ENCODE measurements at regions not wholly inside any gene's neighbourhood (a gene's known extent, or its start where the extent isn't known, plus 50 kb on each side); places are given as distances from the start of the nearest gene placed in this dataset.

GRCh38 chr3:59545374-59545773 lies 495.5 kb upstream of the CFAP20DC start:
- DNase-seq (ENCODE audit: low spot score) = no peak

GRCh38 chr3:59542276-59542675 lies 492.5 kb upstream of the CFAP20DC start:
- DNase-seq (ENCODE audit: low spot score) = no peak

GRCh38 chr3:59540696-59541095 lies 490.9 kb upstream of the CFAP20DC start:
- DNase-seq (ENCODE audit: low spot score) = no peak

- no peak for DNase-seq (ENCODE audit: low spot score)
These were observed 490.4 kb upstream of the CFAP20DC start for GRCh38 chr3:59540241-59540640.

- no peak for DNase-seq (ENCODE audit: low spot score)
These were observed 489.1 kb upstream of the CFAP20DC start for GRCh38 chr3:59538753-59539432.

- DNase-seq (ENCODE audit: low spot score) = peak; percentile 60
These were observed 486.0 kb upstream of the CFAP20DC start for GRCh38 chr3:59535791-59536221.

GRCh38 chr3:59531994-59532393 lies 482.2 kb upstream of the CFAP20DC start:
- DNase-seq (ENCODE audit: low spot score) = no peak

- no peak for DNase-seq (ENCODE audit: low spot score)
These were observed 481.4 kb upstream of the CFAP20DC start for GRCh38 chr3:59531066-59531745.

GRCh38 chr3:59528251-59528650 lies 478.4 kb upstream of the CFAP20DC start:
- no peak for DNase-seq (ENCODE audit: low spot score)

GRCh38 chr3:59527493-59527892 lies 477.7 kb upstream of the CFAP20DC start:
- DNase-seq (ENCODE audit: low spot score) = no peak

GRCh38 chr3:59526999-59527398 lies 477.2 kb upstream of the CFAP20DC start:
- DNase-seq (ENCODE audit: low spot score) = no peak

- DNase-seq (ENCODE audit: low spot score) = no peak
These were observed 472.7 kb upstream of the CFAP20DC start for GRCh38 chr3:59522550-59522949.

GRCh38 chr3:59519094-59519493 lies 469.3 kb upstream of the CFAP20DC start:
- DNase-seq (ENCODE audit: low spot score) = no peak

- DNase-seq (ENCODE audit: low spot score) = no peak
These were observed 468.6 kb upstream of the CFAP20DC start for GRCh38 chr3:59518283-59519055.

GRCh38 chr3:59517388-59517787 lies 467.6 kb upstream of the CFAP20DC start:
- DNase-seq (ENCODE audit: low spot score) = no peak

- no peak for DNase-seq (ENCODE audit: low spot score)
These were observed 466.1 kb upstream of the CFAP20DC start for GRCh38 chr3:59515966-59516365.

- DNase-seq (ENCODE audit: low spot score) = no peak
These were observed 465.1 kb upstream of the CFAP20DC start for GRCh38 chr3:59514865-59515482.

GRCh38 chr3:59513570-59513969 lies 463.7 kb upstream of the CFAP20DC start:
- DNase-seq (ENCODE audit: low spot score) = no peak

GRCh38 chr3:59512066-59512465 lies 462.2 kb upstream of the CFAP20DC start:
- no peak for DNase-seq (ENCODE audit: low spot score)

GRCh38 chr3:59510576-59510975 lies 460.8 kb upstream of the CFAP20DC start:
- peak; percentile 43 for DNase-seq (ENCODE audit: low spot score)

- DNase-seq (ENCODE audit: low spot score) = no peak
These were observed 458.4 kb upstream of the CFAP20DC start for GRCh38 chr3:59508273-59508672.

- DNase-seq (ENCODE audit: low spot score) = no peak
These were observed 456.4 kb upstream of the CFAP20DC start for GRCh38 chr3:59506191-59506590.

- no peak for DNase-seq (ENCODE audit: low spot score)
These were observed 453.6 kb upstream of the CFAP20DC start for GRCh38 chr3:59503441-59503840.

Data from AG20443 (cell line).